Neural progenitor cell (in vitro differentiated cells): ENCODE measurements at regions not wholly inside any gene's neighbourhood (a gene's known extent, or its start where the extent isn't known, plus 50 kb on each side); places are given as distances from the start of the nearest gene placed in this dataset.

ENCODE experiments used
- DNase-seq: peaks from one replicate; pipeline ENCODE4 v3.0.0-alpha.2; 2016; ENCODE audit warnings: low spot score
- H2AFZ ChIP-seq: fragments of 200-600 bp; sonication (generic); replicated peaks from 2 replicates; pipeline ENCODE4 v1.6.1; 2016; ENCODE audit warnings: antibody characterized with exemption
- H3F3A ChIP-seq: fragments of 200-600 bp; sonication (generic); 2 replicates; pipeline ENCODE4 v1.6.1; 2016; ENCODE audit warnings: antibody characterized with exemption, low read depth
- H3K27ac ChIP-seq: fragments of 200-600 bp; sonication (generic); 2 replicates; pipeline ENCODE4 v1.5.1; 2016; ENCODE audit warnings: mild to moderate bottlenecking
- H3K27me3 ChIP-seq: fragments of 200-600 bp; sonication (generic); 2 replicates; pipeline ENCODE4 v1.6.1; 2016; ENCODE audit warnings: mild to moderate bottlenecking, moderate library complexity
- H3K36me3 ChIP-seq: fragments of 200-600 bp; sonication (generic); 2 replicates; pipeline ENCODE4 v1.5.1; 2016
- H3K4me1 ChIP-seq: fragments of 200-600 bp; sonication (generic); 2 replicates; pipeline ENCODE4 v1.6.1; 2016; ENCODE audit warnings: mixed run types
- H3K4me2 ChIP-seq: fragments of 200-600 bp; sonication (generic); 2 replicates; pipeline ENCODE4 v1.6.1; 2016
- H3K4me3 ChIP-seq: fragments of 200-600 bp; sonication (generic); 2 replicates; pipeline ENCODE4 v1.5.1; 2016
- H3K79me2 ChIP-seq: fragments of 200-600 bp; sonication (generic); 2 replicates; pipeline ENCODE4 v1.6.1; 2016; ENCODE audit warnings: low read depth
- H3K9ac ChIP-seq: fragments of 200-600 bp; sonication (generic); 2 replicates; pipeline ENCODE4 v1.6.1; 2016
- H3K9me3 ChIP-seq: fragments of 200-600 bp; sonication (generic); 2 replicates; pipeline ENCODE4 v1.5.1; 2016; ENCODE audit warnings: low read depth
- H4K20me1 ChIP-seq: fragments of 200-600 bp; sonication (generic); 2 replicates; pipeline ENCODE4 v1.6.1; 2016; ENCODE audit warnings: low read depth
- H3K27ac Mint-ChIP-seq: 3 replicates; pipeline ENCODE4 v1.8.0; 2021; ENCODE audit warnings: mixed read lengths
- H3K27me3 Mint-ChIP-seq: 2 replicates; pipeline ENCODE4 v1.8.0; 2022; ENCODE audit warnings: low read depth, mild to moderate bottlenecking, inconsistent platforms, moderate library complexity, mixed read lengths; ENCODE audit not compliant: insufficient read depth
- H3K36me3 Mint-ChIP-seq: 3 replicates; pipeline ENCODE4 v1.8.0; 2021; ENCODE audit warnings: mixed read lengths
- H3K4me1 Mint-ChIP-seq: 3 replicates; pipeline ENCODE4 v1.8.0; 2021; ENCODE audit warnings: mixed read lengths
- H3K4me3 Mint-ChIP-seq: 3 replicates; pipeline ENCODE4 v1.8.0; 2021; ENCODE audit warnings: mild to moderate bottlenecking, moderate library complexity, mixed read lengths
- H3K9me3 Mint-ChIP-seq: 3 replicates; pipeline ENCODE4 v1.8.0; 2020; ENCODE audit warnings: mixed read lengths
- EZH2 ChIP-seq: fragments of 200-600 bp; sonication (generic); IDR thresholded peaks from 2 replicates; pipeline ENCODE4 v1.6.1; 2017; ENCODE audit warnings: antibody characterized with exemption, mild to moderate bottlenecking, moderate library complexity
- EZH2phosphoT487 ChIP-seq: fragments of 200-600 bp; sonication (generic); IDR thresholded peaks from 2 replicates; pipeline ENCODE4 v1.6.1; 2017; ENCODE audit warnings: antibody characterized with exemption
- TF ChIP-seq, protein P1 (sequence below): fragments of 200-600 bp; sonication (generic); IDR thresholded peaks from 2 replicates; pipeline ENCODE4 v1.5.1; 2017; ENCODE audit warnings: antibody characterized with exemption, mild to moderate bottlenecking

DNA sequence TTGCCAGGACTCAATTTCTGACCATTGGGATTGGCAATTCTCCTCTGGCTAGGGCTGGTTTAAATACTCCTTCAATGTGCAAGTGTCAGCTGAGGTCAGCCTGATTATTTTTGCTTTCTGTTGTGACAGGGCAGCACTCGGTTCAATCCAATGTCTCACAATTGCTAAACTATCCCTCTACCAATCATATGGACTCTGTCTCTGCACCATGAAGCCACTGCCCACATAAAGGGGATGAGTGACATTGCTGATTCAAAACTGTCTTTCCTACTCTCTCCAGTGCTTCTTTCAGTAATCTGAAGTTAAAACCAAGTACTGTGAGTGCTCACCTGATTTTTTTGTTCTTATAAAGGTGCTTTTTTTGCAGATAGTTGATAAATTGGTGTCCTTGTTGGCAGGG, 1030.7 kb downstream of the GLUD2 start:
- no peak overlapping the region for H2AFZ ChIP-seq
- no peaks in the 10 kb centered on the region for H3F3A ChIP-seq
- H3K79me2 ChIP-seq = no peaks in the 10 kb centered on the region
- H3K4me1 ChIP-seq = no peaks in the 10 kb centered on the region
- no peaks in the 10 kb centered on the region for H4K20me1 ChIP-seq
- H3K27ac ChIP-seq = no peak overlapping the region
- Mint-ChIP-seq H3K4me1 (no peaks in the 10 kb centered on the region), H3K27ac (no peak overlapping the region), H3K27me3 (no peaks in the 10 kb centered on the region), H3K36me3 (no peaks in the 10 kb centered on the region), H3K4me3 (no peak overlapping the region), H3K9me3 (no peaks in the 10 kb centered on the region)
- H3K4me2 ChIP-seq = no peak overlapping the region
- no peaks in the 10 kb centered on the region for H3K27me3 ChIP-seq
- no peak overlapping the region for H3K9ac ChIP-seq
- H3K36me3 ChIP-seq = no peaks in the 10 kb centered on the region
- no peak overlapping the region for H3K4me3 ChIP-seq
- TF ChIP-seq EZH2phosphoT487 (no peak), EZH2 (no peak)
- TF ChIP-seq, protein P1, sequence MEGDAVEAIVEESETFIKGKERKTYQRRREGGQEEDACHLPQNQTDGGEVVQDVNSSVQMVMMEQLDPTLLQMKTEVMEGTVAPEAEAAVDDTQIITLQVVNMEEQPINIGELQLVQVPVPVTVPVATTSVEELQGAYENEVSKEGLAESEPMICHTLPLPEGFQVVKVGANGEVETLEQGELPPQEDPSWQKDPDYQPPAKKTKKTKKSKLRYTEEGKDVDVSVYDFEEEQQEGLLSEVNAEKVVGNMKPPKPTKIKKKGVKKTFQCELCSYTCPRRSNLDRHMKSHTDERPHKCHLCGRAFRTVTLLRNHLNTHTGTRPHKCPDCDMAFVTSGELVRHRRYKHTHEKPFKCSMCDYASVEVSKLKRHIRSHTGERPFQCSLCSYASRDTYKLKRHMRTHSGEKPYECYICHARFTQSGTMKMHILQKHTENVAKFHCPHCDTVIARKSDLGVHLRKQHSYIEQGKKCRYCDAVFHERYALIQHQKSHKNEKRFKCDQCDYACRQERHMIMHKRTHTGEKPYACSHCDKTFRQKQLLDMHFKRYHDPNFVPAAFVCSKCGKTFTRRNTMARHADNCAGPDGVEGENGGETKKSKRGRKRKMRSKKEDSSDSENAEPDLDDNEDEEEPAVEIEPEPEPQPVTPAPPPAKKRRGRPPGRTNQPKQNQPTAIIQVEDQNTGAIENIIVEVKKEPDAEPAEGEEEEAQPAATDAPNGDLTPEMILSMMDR = no peak
- DNase-seq = no peak
- H3K9me3 ChIP-seq = peaks cover 8% of the 10 kb centered on the region

DNA sequence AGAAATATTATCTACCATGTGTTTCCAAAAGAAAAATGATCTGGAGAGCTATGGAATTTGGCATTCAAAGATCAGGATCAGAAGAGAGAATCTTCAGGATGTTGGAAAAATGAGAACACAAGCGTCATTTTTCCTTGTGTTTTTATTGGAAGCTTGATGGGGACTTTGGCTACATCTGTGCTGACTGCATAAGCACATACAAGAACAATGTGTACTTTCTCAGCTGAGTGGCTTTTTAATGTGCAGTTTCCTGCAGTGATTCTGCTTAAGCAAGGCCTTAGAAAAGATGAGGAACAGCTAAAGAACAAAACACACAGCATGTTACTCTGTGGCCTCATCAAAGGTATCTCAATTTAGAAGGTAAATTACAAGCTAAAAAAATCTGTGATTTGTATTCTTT, 1039.9 kb downstream of the GLUD2 start:
- Histone ChIP-seq H3K79me2 (no peaks in the 10 kb centered on the region), H3K9ac (no peak overlapping the region), H4K20me1 (no peaks in the 10 kb centered on the region), H3K4me3 (no peak overlapping the region), H3F3A (no peaks in the 10 kb centered on the region), H3K36me3 (no peaks in the 10 kb centered on the region), H2AFZ (no peak overlapping the region), H3K4me2 (no peak overlapping the region), H3K27ac (no peak overlapping the region), H3K4me1 (no peaks in the 10 kb centered on the region), H3K9me3 (no peaks in the 10 kb centered on the region), H3K27me3 (no peaks in the 10 kb centered on the region)
- no peak for DNase-seq
- no peaks in the 10 kb centered on the region for H3K9me3 Mint-ChIP-seq
- no peaks in the 10 kb centered on the region for H3K36me3 Mint-ChIP-seq
- no peak for TF ChIP-seq EZH2phosphoT487
- TF ChIP-seq EZH2 = no peak
- TF ChIP-seq, protein P1 = no peak
- no peak overlapping the region for H3K4me3 Mint-ChIP-seq
- no peak overlapping the region for H3K27ac Mint-ChIP-seq
- H3K4me1 Mint-ChIP-seq = no peaks in the 10 kb centered on the region
- no peaks in the 10 kb centered on the region for H3K27me3 Mint-ChIP-seq

DNA sequence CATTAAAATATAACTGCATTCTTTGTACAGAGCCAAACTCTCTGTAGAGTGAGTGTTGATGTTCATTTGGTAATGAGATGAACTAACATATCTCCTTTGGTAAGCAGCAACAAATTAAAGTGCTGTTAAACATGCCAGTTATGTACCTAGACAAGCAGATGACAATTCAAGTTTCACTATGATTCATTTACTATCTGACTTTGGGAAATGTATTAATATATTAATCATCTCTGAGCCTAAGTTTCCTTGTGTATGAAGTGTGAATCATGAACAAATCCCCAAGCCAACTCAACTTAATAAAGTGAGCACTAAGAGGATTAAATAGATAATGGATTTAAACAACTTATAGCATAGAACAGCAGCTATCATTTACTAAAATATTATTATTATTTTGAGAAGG, 1044.2 kb downstream of the GLUD2 start:
- Mint-ChIP-seq H3K4me1 (no peaks in the 10 kb centered on the region), H3K27me3 (no peaks in the 10 kb centered on the region), H3K4me3 (no peak overlapping the region), H3K9me3 (peaks cover under 1% of the 10 kb centered on the region), H3K27ac (no peak overlapping the region), H3K36me3 (no peaks in the 10 kb centered on the region)
- Histone ChIP-seq H3K4me1 (no peaks in the 10 kb centered on the region), H3K9me3 (no peaks in the 10 kb centered on the region), H3K9ac (no peak overlapping the region), H3K4me2 (no peak overlapping the region), H3K27ac (no peak overlapping the region), H3K27me3 (no peaks in the 10 kb centered on the region), H3K36me3 (no peaks in the 10 kb centered on the region), H4K20me1 (no peaks in the 10 kb centered on the region), H3K79me2 (no peaks in the 10 kb centered on the region), H3K4me3 (no peak overlapping the region), H2AFZ (no peak overlapping the region), H3F3A (no peaks in the 10 kb centered on the region)
- DNase-seq = no peak
- TF ChIP-seq EZH2 (no peak), EZH2phosphoT487 (no peak)
- TF ChIP-seq, protein P1 = no peak

DNA sequence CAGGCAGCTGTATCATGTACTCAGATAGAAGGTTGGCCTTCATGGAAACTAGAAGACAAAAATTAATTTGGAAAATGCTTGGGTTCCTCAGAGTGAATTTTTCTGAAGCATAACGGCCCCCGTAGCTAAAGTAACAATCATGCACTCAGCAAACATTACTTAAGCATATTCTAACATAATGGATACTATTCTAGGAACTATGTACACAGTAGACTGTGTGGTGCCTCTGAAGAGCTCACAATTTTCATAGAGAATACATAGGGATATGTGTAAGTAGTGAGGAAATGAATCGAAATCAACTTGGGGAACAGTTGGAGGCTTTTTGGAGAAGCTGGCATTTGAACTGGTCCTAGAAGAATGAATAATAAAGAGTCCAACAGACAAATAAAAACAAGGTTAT, 1045.0 kb downstream of the GLUD2 start:
- Histone ChIP-seq H3K27ac (no peak overlapping the region), H3K27me3 (no peaks in the 10 kb centered on the region), H3K79me2 (no peaks in the 10 kb centered on the region), H3K4me2 (no peak overlapping the region), H3K4me1 (no peaks in the 10 kb centered on the region), H3K4me3 (no peak overlapping the region), H2AFZ (no peak overlapping the region), H4K20me1 (no peaks in the 10 kb centered on the region), H3K9ac (no peak overlapping the region), H3K9me3 (no peaks in the 10 kb centered on the region), H3K36me3 (no peaks in the 10 kb centered on the region), H3F3A (no peaks in the 10 kb centered on the region)
- no peak for DNase-seq
- Mint-ChIP-seq H3K36me3 (no peaks in the 10 kb centered on the region), H3K4me1 (no peaks in the 10 kb centered on the region), H3K27ac (no peak overlapping the region), H3K9me3 (peaks cover 6% of the 10 kb centered on the region), H3K27me3 (no peaks in the 10 kb centered on the region), H3K4me3 (no peak overlapping the region)
- no peak for TF ChIP-seq EZH2
- TF ChIP-seq, protein P1 = no peak
- TF ChIP-seq EZH2phosphoT487 = no peak
